ENCODE measurements at regions not wholly inside any gene's neighbourhood (a gene's known extent, or its start where the extent isn't known, plus 50 kb on each side); places are given as distances from the start of the nearest gene placed in this dataset.

GRCh38 chr2:8579485-8580085 lies 102.3 kb upstream of the ID2 start:
- Histone ChIP-seq H3K4me1 (ENCODE audit: control insufficient read depth, low read length) (peaks cover 98% of the 10 kb centered on the region), H3K9me2 (replicated peaks; ENCODE audit: control insufficient read depth, low read length) (no peaks in the 10 kb centered on the region), H3K4me3 (ENCODE audit: low read length) (no peak overlapping the region), H3K9me3 (ENCODE audit: control insufficient read depth, insufficient read depth, low read length) (no peaks in the 10 kb centered on the region), H3K27me3 (ENCODE audit: control insufficient read depth, low read length) (no peaks in the 10 kb centered on the region), H3K4me2 (ENCODE audit: low read length) (peak overlapping the region; percentile 97), H4K20me1 (ENCODE audit: control insufficient read depth, insufficient read depth, low read depth, low read length) (no peaks in the 10 kb centered on the region), H3F3A (ENCODE audit: control insufficient read depth, insufficient read depth) (peaks cover 52% of the 10 kb centered on the region), H3K27ac (ENCODE audit: low read depth, low read length) (peak overlapping the region; percentile 90), H3K79me2 (ENCODE audit: control insufficient read depth, low read length) (peaks cover 10% of the 10 kb centered on the region), H3K36me3 (ENCODE audit: control insufficient read depth, low read length) (peaks cover 12% of the 10 kb centered on the region)
- TF ChIP-seq EZH2phosphoT487 (IDR thresholded peaks at IDR 0.05; ENCODE audit: borderline replicate concordance, low read length), result no peak
- no peak for TF ChIP-seq CTCF (IDR thresholded peaks at IDR 0.05; ENCODE audit: low read depth, low read length, poor library complexity, severe bottlenecking)

- Histone ChIP-seq H3K4me1 (ENCODE audit: control insufficient read depth, low read length) (peaks cover 97% of the 10 kb centered on the region), H3K79me2 (ENCODE audit: control insufficient read depth, low read length) (peaks cover 6% of the 10 kb centered on the region), H3K4me2 (ENCODE audit: low read length) (peak overlapping the region; percentile 69), H3K27ac (ENCODE audit: low read depth, low read length) (peak overlapping the region; percentile 90), H3K4me3 (ENCODE audit: low read length) (peak overlapping the region; percentile 45), H4K20me1 (ENCODE audit: control insufficient read depth, insufficient read depth, low read depth, low read length) (no peaks in the 10 kb centered on the region), H3K9me3 (ENCODE audit: control insufficient read depth, insufficient read depth, low read length) (no peaks in the 10 kb centered on the region), H3K36me3 (ENCODE audit: control insufficient read depth, low read length) (peaks cover 5% of the 10 kb centered on the region), H3K27me3 (ENCODE audit: control insufficient read depth, low read length) (no peaks in the 10 kb centered on the region), H3F3A (ENCODE audit: control insufficient read depth, insufficient read depth) (peaks cover 46% of the 10 kb centered on the region), H3K9me2 (replicated peaks; ENCODE audit: control insufficient read depth, low read length) (no peaks in the 10 kb centered on the region)
- TF ChIP-seq CTCF (IDR thresholded peaks at IDR 0.05; ENCODE audit: low read depth, low read length, poor library complexity, severe bottlenecking), result no peak
- TF ChIP-seq EZH2phosphoT487 (IDR thresholded peaks at IDR 0.05; ENCODE audit: borderline replicate concordance, low read length), result no peak
Measured at GRCh38 chr2:8580316-8581233, 101.3 kb upstream of the ID2 start.

- Histone ChIP-seq H3K4me1 (ENCODE audit: control insufficient read depth, low read length) (peaks cover 97% of the 10 kb centered on the region), H3K4me3 (ENCODE audit: low read length) (peak overlapping the region; percentile 45), H3K4me2 (ENCODE audit: low read length) (peak overlapping the region; percentile 69), H3K27me3 (ENCODE audit: control insufficient read depth, low read length) (no peaks in the 10 kb centered on the region), H3K27ac (ENCODE audit: low read depth, low read length) (peak overlapping the region; percentile 90), H3F3A (ENCODE audit: control insufficient read depth, insufficient read depth) (peaks cover 46% of the 10 kb centered on the region), H3K79me2 (ENCODE audit: control insufficient read depth, low read length) (peaks cover 1% of the 10 kb centered on the region), H3K9me2 (replicated peaks; ENCODE audit: control insufficient read depth, low read length) (no peaks in the 10 kb centered on the region), H4K20me1 (ENCODE audit: control insufficient read depth, insufficient read depth, low read depth, low read length) (no peaks in the 10 kb centered on the region), H3K9me3 (ENCODE audit: control insufficient read depth, insufficient read depth, low read length) (no peaks in the 10 kb centered on the region), H3K36me3 (ENCODE audit: control insufficient read depth, low read length) (peaks cover 4% of the 10 kb centered on the region)
- TF ChIP-seq EZH2phosphoT487 (IDR thresholded peaks at IDR 0.05; ENCODE audit: borderline replicate concordance, low read length), result no peak
- no peak for TF ChIP-seq CTCF (IDR thresholded peaks at IDR 0.05; ENCODE audit: low read depth, low read length, poor library complexity, severe bottlenecking)
Measured at GRCh38 chr2:8581234-8581561, 100.7 kb upstream of the ID2 start.

All from DOHH2 (cell line).